ENCODE measurements at regions not wholly inside any gene's neighbourhood (a gene's known extent, or its start where the extent isn't known, plus 50 kb on each side); places are given as distances from the start of the nearest gene placed in this dataset.

GRCh38 chr14:94717808-94718207 is 52.1 kb downstream of the GSC start:
- no peak for DNase-seq (ENCODE audit: low read depth in 2 of 2)

DNA sequence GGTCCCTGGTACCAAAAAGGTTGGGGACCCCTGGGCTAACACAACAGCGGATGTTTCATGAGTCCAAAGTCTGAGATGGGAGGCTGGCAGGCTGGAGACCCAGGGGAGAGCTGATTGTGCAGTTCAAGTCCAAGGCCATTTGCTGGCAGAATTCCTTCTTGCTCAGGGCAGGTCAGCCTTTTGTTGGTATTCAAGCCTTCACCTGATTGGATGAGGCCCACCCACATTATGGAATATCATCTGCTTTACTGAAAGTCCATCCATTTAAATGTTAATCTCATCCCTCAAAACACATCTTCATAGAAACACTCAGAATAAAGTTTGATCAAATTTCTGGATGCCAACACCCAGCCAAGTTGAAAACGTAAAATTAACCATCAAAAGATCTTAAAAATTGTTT is 52.9 kb downstream of the GSC start:
- no peak for DNase-seq (ENCODE audit: low read depth in 2 of 2)

- DNase-seq (ENCODE audit: low read depth in 2 of 2) = no peak
Measured at GRCh38 chr14:94713115-94713514, 56.8 kb downstream of the GSC start.

DNA sequence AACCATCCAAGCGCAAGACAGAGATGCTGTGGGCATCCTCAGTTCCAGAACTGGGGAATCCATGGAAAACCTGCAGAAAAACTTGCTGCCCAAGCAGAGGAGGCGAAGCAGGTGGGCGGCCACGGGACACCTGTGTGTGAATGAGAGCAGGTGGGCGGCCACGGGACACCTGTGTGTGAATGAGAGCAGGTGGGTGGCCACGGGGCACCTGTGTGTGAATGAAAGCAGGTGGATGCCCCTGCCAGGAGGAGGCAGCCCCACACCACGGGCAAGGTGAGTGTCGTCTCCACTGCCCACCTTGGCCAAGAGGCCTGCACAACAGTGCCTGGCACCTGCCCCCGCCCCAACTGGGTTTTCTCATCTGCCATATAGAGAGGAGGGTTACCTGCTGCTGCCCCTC is 59.2 kb downstream of the GSC start:
- DNase-seq (ENCODE audit: low read depth in 2 of 2) = no peak

- no peak for DNase-seq (ENCODE audit: low read depth in 2 of 2)
Measured at GRCh38 chr14:94707494-94707893, 62.4 kb downstream of the GSC start.

DNA sequence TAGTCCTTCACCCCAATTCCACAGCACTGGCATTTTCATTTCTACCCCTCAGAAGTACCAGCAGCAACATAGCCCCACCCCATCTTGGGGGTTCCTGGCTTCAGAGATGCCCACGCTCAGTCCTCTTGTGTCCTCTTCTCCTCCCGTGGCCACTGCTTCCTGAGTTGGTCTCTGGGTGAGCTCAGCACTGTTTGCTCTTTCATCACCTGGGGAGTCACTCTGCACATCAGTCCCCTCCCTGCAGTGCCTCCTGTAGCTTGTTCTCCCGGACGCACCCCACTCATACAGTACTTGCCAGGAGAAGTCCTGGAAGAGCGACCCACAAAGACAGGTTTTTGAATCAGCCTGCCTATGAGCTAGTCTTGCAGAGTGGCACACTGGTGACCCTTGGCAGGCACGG is 63.8 kb downstream of the GSC start:
- DNase-seq (ENCODE audit: low read depth in 2 of 2) = no peak

DNA sequence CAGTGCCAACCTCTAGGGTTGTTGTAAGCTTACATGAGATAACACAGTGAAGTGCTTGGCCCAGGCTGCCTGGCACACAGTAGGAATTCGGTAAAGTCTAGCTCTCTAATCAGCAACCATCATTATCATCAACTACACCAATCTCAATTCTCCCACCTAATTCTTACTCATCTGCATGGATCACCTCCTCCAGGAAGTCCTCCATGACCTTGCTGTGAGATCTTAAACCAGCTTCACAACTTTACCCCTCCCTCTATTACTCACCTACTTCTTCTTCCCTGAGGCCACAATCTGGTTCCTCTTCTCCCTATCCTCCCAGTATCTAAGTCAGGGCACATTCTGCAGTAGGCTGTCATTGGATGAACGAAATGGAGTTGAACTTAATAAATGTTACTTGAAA is 67.3 kb downstream of the GSC start:
- DNase-seq (ENCODE audit: low read depth in 2 of 2) = no peak

DNA sequence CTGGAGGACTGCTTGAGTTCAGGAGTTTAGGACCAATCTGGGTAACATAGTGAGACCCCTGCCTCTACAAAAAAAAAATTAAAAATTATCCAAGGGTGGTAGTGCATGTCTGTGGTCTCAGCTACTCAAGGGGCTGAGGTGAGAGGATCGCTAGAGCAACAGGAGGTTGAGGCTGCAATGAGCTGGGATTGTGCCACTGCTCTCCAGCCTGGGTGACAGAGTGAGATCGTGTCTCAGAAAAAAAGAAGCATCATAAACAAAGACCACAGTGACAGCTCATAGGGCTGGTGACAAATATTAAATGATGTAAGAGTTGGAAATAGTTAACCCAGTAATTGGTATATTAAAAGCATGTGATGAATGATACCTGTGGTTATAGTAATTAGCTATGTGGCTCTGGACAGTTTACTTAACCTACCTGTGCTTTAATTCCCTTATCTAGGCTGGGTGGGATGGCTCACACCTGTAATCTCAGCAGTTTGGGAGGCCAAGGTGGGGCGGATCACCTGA is 68.0 kb downstream of the GSC start:
- DNase-seq (ENCODE audit: low read depth in 2 of 2) = no peak

DNA sequence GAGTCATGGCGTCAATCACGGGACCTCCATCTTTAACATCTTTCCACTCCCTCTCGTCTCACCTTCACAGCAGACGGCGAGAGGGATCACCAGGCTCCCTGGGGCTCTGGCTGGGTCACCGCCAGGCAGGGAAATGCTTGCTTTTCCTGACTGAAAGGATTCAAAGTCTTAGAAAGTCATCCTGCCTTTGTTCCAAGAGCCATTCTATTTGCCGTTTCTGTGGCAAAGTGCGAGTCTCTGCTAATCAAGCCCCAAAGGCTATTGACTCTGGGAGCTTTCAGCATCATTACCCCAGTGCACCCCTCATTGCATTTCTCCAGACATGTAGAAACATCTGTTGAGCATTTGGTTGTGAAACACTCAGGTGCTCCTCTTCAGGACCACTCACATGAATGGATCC is 69.6 kb downstream of the GSC start:
- DNase-seq (ENCODE audit: low read depth in 2 of 2) = no peak

- DNase-seq (ENCODE audit: low read depth in 2 of 2) = no peak
Measured at GRCh38 chr14:94699831-94700230, 70.1 kb downstream of the GSC start.

- no peak for DNase-seq (ENCODE audit: low read depth in 2 of 2)
Measured at GRCh38 chr14:94697773-94698556, 71.9 kb downstream of the GSC start.

DNA sequence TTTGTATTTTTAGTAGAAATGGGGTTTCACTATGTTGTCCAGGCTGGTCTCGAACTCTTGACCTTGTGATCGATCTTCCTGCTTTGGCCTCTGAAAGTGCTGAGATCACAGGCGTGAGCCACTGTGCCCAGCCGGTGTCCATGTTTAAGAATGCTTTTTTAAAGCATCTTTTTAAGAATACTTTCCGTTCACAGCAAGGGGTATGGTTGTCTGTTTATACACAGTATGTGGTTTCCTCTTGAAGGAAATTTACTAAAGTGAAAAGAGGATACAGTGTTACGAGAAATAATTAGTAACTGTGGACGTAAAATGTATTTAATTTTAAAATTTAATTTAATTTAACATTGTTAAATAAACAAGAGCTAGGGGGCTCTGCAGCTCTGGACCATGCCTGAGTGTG is 73.4 kb downstream of the GSC start:
- no peak for DNase-seq (ENCODE audit: low read depth in 2 of 2)

DNA sequence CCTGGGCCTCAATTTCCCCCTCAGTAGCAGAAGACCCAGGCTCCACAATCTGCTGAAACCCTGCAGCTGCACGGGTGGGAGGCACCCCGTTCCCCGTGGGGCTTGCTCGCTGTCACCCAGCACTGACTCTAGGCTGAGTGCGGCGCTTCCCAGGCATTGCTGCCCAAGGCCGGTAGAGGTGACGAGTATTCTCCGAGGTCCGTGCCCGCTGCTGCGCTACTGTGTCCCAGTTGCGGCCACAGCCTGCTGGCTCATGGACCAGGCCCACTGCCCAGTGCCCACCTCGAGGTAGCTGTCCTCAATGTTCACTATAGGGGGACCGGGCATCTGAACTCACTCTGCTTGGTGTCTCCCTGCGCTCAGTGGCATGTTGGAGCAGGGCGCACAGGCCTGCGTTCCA is 74.7 kb downstream of the GSC start:
- no peak for DNase-seq (ENCODE audit: low read depth in 2 of 2)

- DNase-seq (ENCODE audit: low read depth in 2 of 2) = peak; percentile 28 to 31
Measured at GRCh38 chr14:94691660-94692034, 78.3 kb downstream of the GSC start.

DNA sequence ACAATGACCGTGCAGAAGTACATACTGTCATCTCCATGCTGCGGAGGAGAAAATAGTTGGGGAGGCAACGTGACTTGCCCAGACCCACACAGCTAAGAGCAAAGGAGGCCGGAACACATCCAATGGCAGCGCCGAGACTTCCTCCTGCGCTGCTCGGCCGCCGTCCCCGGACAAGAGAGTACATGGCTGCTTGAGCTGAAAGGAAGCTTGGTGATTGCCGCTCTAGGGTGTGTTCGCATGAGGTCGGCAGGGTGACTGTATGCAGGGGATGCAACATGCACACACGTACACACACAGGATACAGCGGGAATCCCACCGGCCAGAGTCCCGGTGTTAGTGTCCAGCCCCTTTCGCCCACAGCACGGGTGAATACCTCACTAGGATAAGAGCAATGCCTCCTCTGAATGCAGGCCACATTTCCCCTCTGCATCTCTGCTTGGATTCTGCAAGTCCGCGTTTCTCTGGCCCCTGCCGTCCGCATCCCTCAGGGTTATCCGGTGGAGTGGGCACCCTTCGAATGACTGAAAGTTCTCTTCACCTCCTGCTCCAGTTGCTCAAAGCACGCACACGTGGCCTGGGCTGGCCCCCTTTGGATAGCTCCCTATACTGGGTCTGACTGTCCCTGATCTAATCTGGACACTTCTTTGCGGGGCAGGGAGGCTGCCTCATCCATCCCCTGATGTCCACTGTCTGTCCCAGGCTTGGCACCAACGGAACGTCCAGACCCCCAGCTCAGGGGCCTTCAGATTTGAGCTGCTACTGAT is 78.8 kb downstream of the GSC start:
- DNase-seq (ENCODE audit: low read depth in 2 of 2) = no peak

DNA sequence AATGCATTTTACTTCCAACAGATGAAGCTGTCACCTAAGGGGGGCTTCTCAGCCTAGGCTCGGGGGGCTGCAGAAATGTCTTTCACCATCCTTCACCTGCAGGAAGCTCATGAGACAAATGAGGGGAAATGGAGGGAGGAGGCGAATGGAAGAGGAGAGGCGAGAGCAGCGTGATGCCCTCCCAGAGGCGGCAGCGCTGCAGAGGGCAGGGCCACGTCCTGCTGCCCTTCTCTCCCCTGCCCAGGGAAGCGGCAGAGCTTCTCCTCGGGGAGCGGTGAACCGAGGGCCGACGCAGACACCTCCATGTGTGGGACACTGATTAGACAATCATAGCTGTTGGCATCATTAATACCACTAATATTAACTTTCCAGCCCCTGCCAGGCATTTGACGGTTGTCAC is 78.3 kb downstream of the SERPINA3 start:
- DNase-seq (ENCODE audit: low read depth in 2 of 2) = no peak

DNA sequence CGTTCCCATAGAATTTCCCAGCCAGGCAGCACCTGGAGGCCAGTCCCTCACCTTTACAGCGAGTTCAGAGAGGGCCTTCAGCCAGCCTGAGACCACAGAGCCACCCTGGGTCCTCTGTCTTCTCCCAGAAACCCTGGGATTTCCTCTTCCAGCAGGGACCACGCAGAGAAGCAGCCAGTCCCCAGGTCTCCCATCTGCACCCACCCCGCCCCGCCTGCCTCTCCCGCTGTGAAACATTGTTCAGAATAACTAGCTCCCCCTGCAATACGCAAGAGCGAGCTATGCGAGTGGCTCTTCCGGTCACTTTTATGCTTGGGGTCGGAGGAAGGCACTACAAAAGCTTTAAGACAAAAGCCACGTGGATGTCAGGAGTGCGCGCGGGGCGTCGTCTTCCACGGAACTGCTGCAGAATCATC is 77.8 kb downstream of the SERPINA3 start:
- DNase-seq (ENCODE audit: low read depth in 2 of 2) = no peak

GRCh38 chr14:94689218-94689984 is 77.2 kb downstream of the SERPINA3 start:
- peak; percentile 8 to 17 for DNase-seq (ENCODE audit: low read depth in 2 of 2)

DNA sequence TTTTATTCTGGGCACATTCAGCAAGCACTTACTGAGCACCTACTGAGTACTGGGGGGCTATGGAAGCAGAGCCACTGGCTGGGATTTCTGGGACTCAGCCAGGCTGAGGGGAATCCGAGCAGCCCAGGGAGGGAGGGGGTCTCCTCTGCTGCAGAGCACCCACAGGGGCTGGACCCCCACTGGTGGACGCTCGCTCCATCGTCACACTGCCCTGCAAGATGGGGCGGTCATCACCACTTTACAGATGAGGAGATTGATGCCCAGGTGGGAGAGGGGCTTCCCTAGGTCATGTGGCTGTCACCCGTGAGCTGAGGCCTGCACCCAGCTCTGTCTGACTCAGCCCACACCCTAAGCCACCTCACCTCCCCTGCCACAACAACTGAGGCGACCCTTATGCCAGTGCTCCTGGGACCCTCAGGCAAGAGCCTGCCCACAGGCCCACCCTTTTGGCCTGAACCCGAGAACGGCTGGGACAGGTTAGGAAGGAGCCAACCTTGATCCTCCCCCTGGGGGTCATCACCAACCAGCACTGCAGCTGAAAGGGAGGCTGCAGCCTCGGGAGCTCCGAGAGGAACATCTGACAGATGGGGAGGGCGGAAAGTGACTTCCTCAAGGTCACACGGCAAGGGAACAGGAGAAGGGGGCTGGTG is 74.4 kb downstream of the SERPINA3 start:
- DNase-seq (ENCODE audit: low read depth in 2 of 2) = no peak

DNA sequence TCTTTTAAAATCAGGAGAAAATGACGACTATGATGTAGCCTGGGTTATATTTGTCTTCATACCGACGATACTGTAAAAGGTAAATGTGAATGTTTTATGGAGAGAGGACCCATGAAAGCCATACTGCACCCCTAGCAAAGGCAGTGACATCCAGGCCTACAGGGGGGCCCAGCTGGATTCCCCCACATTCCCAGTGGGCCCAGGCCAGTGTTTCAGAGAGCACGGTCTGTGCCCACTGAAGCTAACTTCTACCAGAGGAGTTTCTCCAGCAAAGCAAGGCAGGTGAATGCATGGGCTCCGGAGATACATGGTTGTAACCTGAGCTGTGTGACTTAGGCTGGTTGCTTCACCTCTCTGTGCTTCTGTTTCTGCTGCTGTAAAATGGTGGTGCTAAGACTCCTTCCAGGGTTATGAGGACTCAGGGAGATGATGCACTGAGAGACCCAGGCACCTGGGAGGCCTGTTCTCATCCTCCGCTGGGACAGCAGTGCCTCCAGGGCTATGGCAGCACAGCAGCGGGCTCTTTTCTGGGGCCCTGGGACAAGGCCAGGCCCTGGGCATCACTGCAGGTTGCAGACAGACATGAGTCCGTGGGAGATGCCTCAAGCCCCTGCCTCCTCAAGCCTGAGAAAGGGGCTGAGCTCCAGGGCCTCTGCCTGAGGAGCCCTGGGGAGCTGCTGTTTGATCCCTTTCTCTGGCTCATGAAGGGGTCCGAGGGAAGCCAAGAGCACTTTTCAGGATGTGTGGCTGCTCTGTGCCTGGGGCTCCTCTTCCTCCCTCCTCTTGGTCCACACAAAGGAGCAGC is 73.7 kb downstream of the SERPINA3 start:
- no peak for DNase-seq (ENCODE audit: low read depth in 2 of 2)

- DNase-seq (ENCODE audit: low read depth in 2 of 2) = no peak
Measured at GRCh38 chr14:94685166-94685581, 73.0 kb downstream of the SERPINA3 start.
